ENCODE measurements at regions not wholly inside any gene's neighbourhood (a gene's known extent, or its start where the extent isn't known, plus 50 kb on each side); places are given as distances from the start of the nearest gene placed in this dataset.

GRCh38 chr16:86367291-86368072 is 142.8 kb upstream of the FOXF1 start:
- H3K9me3 Mint-ChIP-seq: no peaks in the 10 kb centered on the region
- DNase-seq: no peak
- H3K27me3 Mint-ChIP-seq: peaks cover 21% of the 10 kb centered on the region
- H3K36me3 Mint-ChIP-seq: no peaks in the 10 kb centered on the region
- H3K27ac Mint-ChIP-seq: no peak overlapping the region
- H3K4me1 Mint-ChIP-seq: no peaks in the 10 kb centered on the region
- H3K4me3 Mint-ChIP-seq: no peak overlapping the region

- Mint-ChIP-seq H3K36me3 (no peaks in the 10 kb centered on the region), H3K27me3 (peaks cover 20% of the 10 kb centered on the region), H3K4me1 (no peaks in the 10 kb centered on the region), H3K9me3 (no peaks in the 10 kb centered on the region), H3K27ac (no peak overlapping the region), H3K4me3 (no peak overlapping the region)
- DNase-seq: no peak
Observed at GRCh38 chr16:86368261-86368660, 142.1 kb upstream of the FOXF1 start.

- no peaks in the 10 kb centered on the region for H3K4me1 Mint-ChIP-seq
- H3K9me3 Mint-ChIP-seq: no peaks in the 10 kb centered on the region
- peaks cover 15% of the 10 kb centered on the region for H3K27me3 Mint-ChIP-seq
- no peaks in the 10 kb centered on the region for H3K36me3 Mint-ChIP-seq
- DNase-seq: no peak
- H3K27ac Mint-ChIP-seq: no peak overlapping the region
- H3K4me3 Mint-ChIP-seq: no peak overlapping the region
Observed at GRCh38 chr16:86370062-86370461, 140.3 kb upstream of the FOXF1 start.

GRCh38 chr16:86371083-86371803 is 139.1 kb upstream of the FOXF1 start:
- no peaks in the 10 kb centered on the region for H3K36me3 Mint-ChIP-seq
- no peak for DNase-seq
- no peak overlapping the region for H3K4me3 Mint-ChIP-seq
- peaks cover 15% of the 10 kb centered on the region for H3K27me3 Mint-ChIP-seq
- H3K4me1 Mint-ChIP-seq: no peaks in the 10 kb centered on the region
- no peak overlapping the region for H3K27ac Mint-ChIP-seq
- no peaks in the 10 kb centered on the region for H3K9me3 Mint-ChIP-seq

- H3K27ac Mint-ChIP-seq: no peak overlapping the region
- DNase-seq: no peak
- no peak overlapping the region for H3K4me3 Mint-ChIP-seq
- no peaks in the 10 kb centered on the region for H3K36me3 Mint-ChIP-seq
- peaks cover 15% of the 10 kb centered on the region for H3K27me3 Mint-ChIP-seq
- H3K9me3 Mint-ChIP-seq: no peaks in the 10 kb centered on the region
- H3K4me1 Mint-ChIP-seq: no peaks in the 10 kb centered on the region
Observed at GRCh38 chr16:86372193-86372592, 138.1 kb upstream of the FOXF1 start.

GRCh38 chr16:86373276-86373901 is 136.9 kb upstream of the FOXF1 start:
- H3K27ac Mint-ChIP-seq: no peak overlapping the region
- no peaks in the 10 kb centered on the region for H3K9me3 Mint-ChIP-seq
- H3K4me3 Mint-ChIP-seq: no peak overlapping the region
- peaks cover 11% of the 10 kb centered on the region for H3K27me3 Mint-ChIP-seq
- DNase-seq: no peak
- H3K4me1 Mint-ChIP-seq: no peaks in the 10 kb centered on the region
- H3K36me3 Mint-ChIP-seq: no peaks in the 10 kb centered on the region

- H3K4me3 Mint-ChIP-seq: no peak overlapping the region
- no peaks in the 10 kb centered on the region for H3K36me3 Mint-ChIP-seq
- peaks cover 11% of the 10 kb centered on the region for H3K27me3 Mint-ChIP-seq
- H3K9me3 Mint-ChIP-seq: no peaks in the 10 kb centered on the region
- no peak for DNase-seq
- no peaks in the 10 kb centered on the region for H3K4me1 Mint-ChIP-seq
- H3K27ac Mint-ChIP-seq: no peak overlapping the region
Observed at GRCh38 chr16:86374603-86375130, 135.7 kb upstream of the FOXF1 start.

GRCh38 chr16:86375364-86375763 is 135.0 kb upstream of the FOXF1 start:
- Mint-ChIP-seq H3K36me3 (no peaks in the 10 kb centered on the region), H3K27ac (no peak overlapping the region)
- no peak for DNase-seq

GRCh38 chr16:86375851-86376250 is 134.5 kb upstream of the FOXF1 start:
- Mint-ChIP-seq H3K4me1 (no peaks in the 10 kb centered on the region), H3K9me3 (no peaks in the 10 kb centered on the region), H3K4me3 (no peak overlapping the region), H3K27ac (no peak overlapping the region), H3K36me3 (no peaks in the 10 kb centered on the region), H3K27me3 (peaks cover 11% of the 10 kb centered on the region)
- no peak for DNase-seq

More at GRCh38 chr16:86375364-86375763, 135.0 kb upstream of the FOXF1 start:
- no peaks in the 10 kb centered on the region for H3K4me1 Mint-ChIP-seq
- peaks cover 11% of the 10 kb centered on the region for H3K27me3 Mint-ChIP-seq
- no peaks in the 10 kb centered on the region for H3K9me3 Mint-ChIP-seq
- H3K4me3 Mint-ChIP-seq: no peak overlapping the region

- no peak for DNase-seq
- H3K27ac Mint-ChIP-seq: no peak overlapping the region
- H3K27me3 Mint-ChIP-seq: peaks cover 11% of the 10 kb centered on the region
- no peaks in the 10 kb centered on the region for H3K4me1 Mint-ChIP-seq
- H3K36me3 Mint-ChIP-seq: no peaks in the 10 kb centered on the region
- H3K4me3 Mint-ChIP-seq: no peak overlapping the region
- H3K9me3 Mint-ChIP-seq: no peaks in the 10 kb centered on the region
Observed at GRCh38 chr16:86376837-86377236, 133.5 kb upstream of the FOXF1 start.

GRCh38 chr16:86377251-86378022 is 132.9 kb upstream of the FOXF1 start:
- Mint-ChIP-seq H3K9me3 (no peaks in the 10 kb centered on the region), H3K27me3 (peaks cover 7% of the 10 kb centered on the region), H3K36me3 (no peaks in the 10 kb centered on the region), H3K4me3 (no peak overlapping the region), H3K27ac (no peak overlapping the region), H3K4me1 (no peaks in the 10 kb centered on the region)
- no peak for DNase-seq

GRCh38 chr16:86378128-86378527 is 132.2 kb upstream of the FOXF1 start:
- H3K4me3 Mint-ChIP-seq: no peak overlapping the region
- H3K27me3 Mint-ChIP-seq: peaks cover 5% of the 10 kb centered on the region
- H3K4me1 Mint-ChIP-seq: no peaks in the 10 kb centered on the region
- H3K36me3 Mint-ChIP-seq: no peaks in the 10 kb centered on the region
- no peak for DNase-seq
- H3K9me3 Mint-ChIP-seq: no peaks in the 10 kb centered on the region
- H3K27ac Mint-ChIP-seq: no peak overlapping the region

GRCh38 chr16:86378831-86379504 is 131.4 kb upstream of the FOXF1 start:
- Mint-ChIP-seq H3K4me1 (no peaks in the 10 kb centered on the region), H3K4me3 (no peak overlapping the region), H3K27ac (no peak overlapping the region), H3K9me3 (no peaks in the 10 kb centered on the region), H3K36me3 (no peaks in the 10 kb centered on the region), H3K27me3 (peaks cover 11% of the 10 kb centered on the region)
- DNase-seq: no peak

- Mint-ChIP-seq H3K4me1 (no peaks in the 10 kb centered on the region), H3K4me3 (no peak overlapping the region), H3K9me3 (no peaks in the 10 kb centered on the region), H3K36me3 (no peaks in the 10 kb centered on the region), H3K27ac (no peak overlapping the region), H3K27me3 (peaks cover 15% of the 10 kb centered on the region)
- DNase-seq: no peak
Observed at GRCh38 chr16:86379505-86379846, 130.9 kb upstream of the FOXF1 start.
